ENCODE measurements at regions not wholly inside any gene's neighbourhood (a gene's known extent, or its start where the extent isn't known, plus 50 kb on each side); places are given as distances from the start of the nearest gene placed in this dataset.

- TF ChIP-seq, protein P1, sequence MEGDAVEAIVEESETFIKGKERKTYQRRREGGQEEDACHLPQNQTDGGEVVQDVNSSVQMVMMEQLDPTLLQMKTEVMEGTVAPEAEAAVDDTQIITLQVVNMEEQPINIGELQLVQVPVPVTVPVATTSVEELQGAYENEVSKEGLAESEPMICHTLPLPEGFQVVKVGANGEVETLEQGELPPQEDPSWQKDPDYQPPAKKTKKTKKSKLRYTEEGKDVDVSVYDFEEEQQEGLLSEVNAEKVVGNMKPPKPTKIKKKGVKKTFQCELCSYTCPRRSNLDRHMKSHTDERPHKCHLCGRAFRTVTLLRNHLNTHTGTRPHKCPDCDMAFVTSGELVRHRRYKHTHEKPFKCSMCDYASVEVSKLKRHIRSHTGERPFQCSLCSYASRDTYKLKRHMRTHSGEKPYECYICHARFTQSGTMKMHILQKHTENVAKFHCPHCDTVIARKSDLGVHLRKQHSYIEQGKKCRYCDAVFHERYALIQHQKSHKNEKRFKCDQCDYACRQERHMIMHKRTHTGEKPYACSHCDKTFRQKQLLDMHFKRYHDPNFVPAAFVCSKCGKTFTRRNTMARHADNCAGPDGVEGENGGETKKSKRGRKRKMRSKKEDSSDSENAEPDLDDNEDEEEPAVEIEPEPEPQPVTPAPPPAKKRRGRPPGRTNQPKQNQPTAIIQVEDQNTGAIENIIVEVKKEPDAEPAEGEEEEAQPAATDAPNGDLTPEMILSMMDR (conservative IDR thresholded peaks at IDR 0.05) = no peak
- TF ChIP-seq EZH2 (IDR thresholded peaks at IDR 0.05; ENCODE audit: low read depth) = no peak
Observed at GRCh38 chr5:3412146-3412545, 183.5 kb upstream of the IRX1 start.
